OCI-LY7 (cell line): ENCODE measurements at regions not wholly inside any gene's neighbourhood (a gene's known extent, or its start where the extent isn't known, plus 50 kb on each side); places are given as distances from the start of the nearest gene placed in this dataset.

Experiments used
- BruUV-seq: library from RNA; stranded (reverse); fragments of 400-500 nt; replicated peaks from 2 replicates; lab custom pipeline; 2021; lab: Mats Ljungman, UMichigan
- CTCF ChIA-PET: fragments of 300-600 bp; sonication (Branson Sonifier 250); formaldehyde crosslinking; loops from one replicate; lab custom pipeline; 2022; ENCODE audit warnings: antibody characterized with exemption; ENCODE audit not compliant: unreplicated experiment; lab: Charles Lee
- POLR2A ChIA-PET: fragments of 300-600 bp; sonication (Branson Sonifier 250); formaldehyde crosslinking; loops from one replicate; lab custom pipeline; 2022; ENCODE audit warnings: antibody characterized with exemption; lab: Charles Lee
- DNase-seq: peaks from one replicate; pipeline ENCODE4 v3.0.0-alpha.2; 2015; ENCODE audit warnings: low spot score
- H2AFZ ChIP-seq: fragments of 200-600 bp; sonication (generic), shearing (Covaris generic); 2 replicates; pipeline ENCODE4 v1.6.1; 2014; ENCODE audit warnings: mild to moderate bottlenecking, antibody characterized with exemption, low read length, moderate library complexity
- H3K27ac ChIP-seq: fragments of 200-600 bp; sonication (generic); 2 replicates; pipeline ENCODE4 v1.5.1; 2014; ENCODE audit warnings: mixed run types, low read depth, mild to moderate bottlenecking, moderate library complexity, low read length, inconsistent platforms; ENCODE audit not compliant: poor library complexity, severe bottlenecking
- H3K36me3 ChIP-seq: fragments of 200-600 bp; sonication (generic); 2 replicates; pipeline ENCODE4 v1.6.1; 2014; ENCODE audit warnings: mild to moderate bottlenecking, antibody characterized with exemption, low read length, moderate library complexity, mixed read lengths; ENCODE audit not compliant: insufficient read depth
- H3K4me1 ChIP-seq: fragments of 200-600 bp; sonication (generic); 2 replicates; pipeline ENCODE4 v1.5.1; 2014; ENCODE audit warnings: mild to moderate bottlenecking, low read length; ENCODE audit not compliant: insufficient read depth, poor library complexity, severe bottlenecking
- H3K4me2 ChIP-seq: fragments of 200-600 bp; sonication (generic); 2 replicates; pipeline ENCODE4 v1.6.1; 2014; ENCODE audit warnings: mild to moderate bottlenecking, low read length
- H3K4me3 ChIP-seq: fragments of 200-600 bp; sonication (generic); 2 replicates; pipeline ENCODE4 v1.5.1; 2014; ENCODE audit warnings: mild to moderate bottlenecking, low read depth, low read length; ENCODE audit not compliant: poor library complexity, severe bottlenecking
- H3K79me2 ChIP-seq: fragments of 200-600 bp; sonication (generic); 2 replicates; pipeline ENCODE4 v1.6.1; 2016; ENCODE audit warnings: low read depth, mild to moderate bottlenecking, low read length, moderate library complexity, mixed read lengths; ENCODE audit not compliant: insufficient read depth
- H3K9me2 ChIP-seq: fragments of 200-600 bp; sonication (generic); 2 replicates; pipeline ENCODE4 v1.6.1; 2016; ENCODE audit warnings: mild to moderate bottlenecking, low read length, mixed read lengths; ENCODE audit not compliant: insufficient read depth
- H3K9me3 ChIP-seq: fragments of 200-600 bp; sonication (generic); 2 replicates; pipeline ENCODE4 v1.6.1; 2014; ENCODE audit warnings: mild to moderate bottlenecking, mixed run types, low read length, mixed read lengths
- H4K20me1 ChIP-seq: fragments of 200-600 bp; sonication (generic); 2 replicates; pipeline ENCODE4 v1.6.1; 2014; ENCODE audit warnings: mild to moderate bottlenecking, antibody characterized with exemption, low read length, moderate library complexity, mixed read lengths; ENCODE audit not compliant: insufficient read depth
- CTCF ChIP-seq: fragments of 200-600 bp; sonication (generic); conservative IDR thresholded peaks from 2 replicates; pipeline ENCODE4 v1.5.1; 2014; ENCODE audit warnings: mild to moderate bottlenecking, antibody characterized with exemption, low read length, moderate library complexity, mixed read lengths
- EZH2phosphoT487 ChIP-seq: fragments of 200-600 bp; sonication (generic); IDR thresholded peaks from 2 replicates; pipeline ENCODE4 v1.6.1; 2018; ENCODE audit warnings: low read depth, borderline replicate concordance, mild to moderate bottlenecking, mixed run types, antibody characterized with exemption, low read length, moderate library complexity, mixed read lengths
- intact Hi-C: fragments of 100-400 bp; cut with micrococcal nuclease; formaldehyde crosslinking; loops from one replicate; pipeline ENCODE4 v1.10.0; 2022; ENCODE audit not compliant: unreplicated experiment

- no peaks in the 10 kb centered on the region for H3K9me2 ChIP-seq
- BruUV-seq, result no TSS peak
- ChIA-PET POLR2A (no interaction called here), CTCF (no interaction called here)
- H3K27ac ChIP-seq, result no peak overlapping the region
- no peaks in the 10 kb centered on the region for H4K20me1 ChIP-seq
- H3K9me3 ChIP-seq, result no peaks in the 10 kb centered on the region
- no peak for DNase-seq
- no peak overlapping the region for H3K4me2 ChIP-seq
- no peaks in the 10 kb centered on the region for H3K79me2 ChIP-seq
- H3K4me3 ChIP-seq, result no peak overlapping the region
- H2AFZ ChIP-seq, result no peak overlapping the region
- no peak for TF ChIP-seq CTCF
- no peak for TF ChIP-seq EZH2phosphoT487
- H3K4me1 ChIP-seq, result no peaks in the 10 kb centered on the region
- H3K36me3 ChIP-seq, result no peaks in the 10 kb centered on the region
- intact Hi-C loops, result no loop called here
These were observed 235.1 kb downstream of the CLIC5 start for GRCh38 chr6:45780523-45780922.

DNA sequence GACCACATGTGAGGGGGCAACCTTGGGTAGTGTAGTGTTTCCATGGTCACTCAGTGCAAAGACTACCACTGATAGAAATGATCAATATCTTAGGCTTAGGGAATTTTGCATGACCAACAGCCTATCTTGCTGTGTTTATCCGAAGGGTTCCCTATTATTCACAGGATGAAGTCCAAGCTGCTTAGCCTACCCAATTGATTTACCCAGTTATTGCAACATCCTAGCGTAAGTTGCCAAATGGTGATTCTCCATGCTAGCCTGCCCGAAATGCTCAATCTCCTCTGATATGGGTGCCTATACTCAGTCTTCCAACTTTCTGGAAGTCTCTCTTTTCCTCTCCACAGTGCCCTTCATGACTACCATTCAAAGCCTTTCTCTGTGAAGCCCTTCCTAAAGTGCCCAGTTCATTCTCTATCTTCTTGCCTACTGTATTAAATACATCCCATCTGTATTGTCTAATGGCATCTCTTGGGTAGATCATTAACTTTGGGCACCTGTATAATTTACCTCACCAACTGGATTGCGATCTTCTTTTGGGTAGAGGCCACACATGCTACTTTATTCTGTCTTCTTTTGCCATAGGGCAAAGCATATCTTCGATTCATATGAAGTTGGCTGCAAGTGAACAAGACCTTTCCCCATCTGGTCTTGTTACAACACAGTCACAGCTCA, 240.5 kb downstream of the CLIC5 start:
- Histone ChIP-seq H3K4me1 (no peaks in the 10 kb centered on the region), H2AFZ (no peak overlapping the region), H3K27ac (no peak overlapping the region), H3K9me2 (no peaks in the 10 kb centered on the region), H4K20me1 (no peaks in the 10 kb centered on the region), H3K79me2 (no peaks in the 10 kb centered on the region), H3K9me3 (no peaks in the 10 kb centered on the region), H3K4me3 (no peak overlapping the region), H3K36me3 (no peaks in the 10 kb centered on the region), H3K4me2 (no peak overlapping the region)
- ChIA-PET CTCF (no interaction called here), POLR2A (no interaction called here)
- intact Hi-C loops, result no loop called here
- BruUV-seq, result no TSS peak
- TF ChIP-seq EZH2phosphoT487 (no peak), CTCF (no peak)
- DNase-seq, result no peak

GRCh38 chr6:45773906-45774305, 241.8 kb downstream of the CLIC5 start:
- Histone ChIP-seq H2AFZ (no peak overlapping the region), H3K27ac (no peak overlapping the region), H3K79me2 (no peaks in the 10 kb centered on the region), H3K36me3 (no peaks in the 10 kb centered on the region), H3K4me1 (no peaks in the 10 kb centered on the region), H3K4me3 (no peak overlapping the region), H3K9me2 (no peaks in the 10 kb centered on the region), H3K9me3 (no peaks in the 10 kb centered on the region), H3K4me2 (no peak overlapping the region), H4K20me1 (no peaks in the 10 kb centered on the region)
- intact Hi-C loops, result no loop called here
- CTCF ChIA-PET, result no interaction called here
- BruUV-seq, result no TSS peak
- TF ChIP-seq CTCF (no peak), EZH2phosphoT487 (no peak)
- DNase-seq, result no peak
- POLR2A ChIA-PET, result no interaction called here
